WI38 (cell line): ENCODE measurements at regions not wholly inside any gene's neighbourhood (a gene's known extent, or its start where the extent isn't known, plus 50 kb on each side); places are given as distances from the start of the nearest gene placed in this dataset.
"Not testable (repeated sequence)": the region's sequence is repeated elsewhere in the genome, so short reads cannot be mapped to it uniquely, and the experiment has no call there.

Source experiments
- H3K4me3 ChIP-seq: 2 replicates; pipeline ENCODE4 v1.5.1; 2011; ENCODE audit warnings: low read depth, mild to moderate bottlenecking, control low read depth, low read length
- TF ChIP-seq, protein P1 (sequence below): IDR thresholded peaks from 2 replicates; pipeline ENCODE4 v1.5.1; 2012; ENCODE audit warnings: low read depth, mild to moderate bottlenecking, control low read depth, low read length

DNA sequence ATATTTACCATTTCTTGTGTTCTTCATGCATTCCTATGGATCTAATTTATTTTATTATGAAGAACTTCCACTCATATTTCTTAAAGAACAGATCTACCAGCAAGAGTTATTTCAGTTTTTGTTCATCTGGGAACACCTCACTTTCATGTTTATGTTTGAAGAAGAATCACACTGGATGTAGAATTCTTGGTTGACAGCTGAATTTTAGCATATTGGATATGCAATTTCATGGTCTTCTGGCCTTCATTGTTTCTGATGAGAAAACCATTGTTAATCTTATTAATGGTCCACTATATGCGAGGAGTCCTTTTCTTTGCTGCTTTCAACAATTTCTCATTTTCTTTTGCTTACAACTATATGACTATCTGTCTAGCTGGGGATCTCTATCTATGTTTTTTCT, 189.2 kb downstream of the UXS1 start:
- TF ChIP-seq, protein P1, sequence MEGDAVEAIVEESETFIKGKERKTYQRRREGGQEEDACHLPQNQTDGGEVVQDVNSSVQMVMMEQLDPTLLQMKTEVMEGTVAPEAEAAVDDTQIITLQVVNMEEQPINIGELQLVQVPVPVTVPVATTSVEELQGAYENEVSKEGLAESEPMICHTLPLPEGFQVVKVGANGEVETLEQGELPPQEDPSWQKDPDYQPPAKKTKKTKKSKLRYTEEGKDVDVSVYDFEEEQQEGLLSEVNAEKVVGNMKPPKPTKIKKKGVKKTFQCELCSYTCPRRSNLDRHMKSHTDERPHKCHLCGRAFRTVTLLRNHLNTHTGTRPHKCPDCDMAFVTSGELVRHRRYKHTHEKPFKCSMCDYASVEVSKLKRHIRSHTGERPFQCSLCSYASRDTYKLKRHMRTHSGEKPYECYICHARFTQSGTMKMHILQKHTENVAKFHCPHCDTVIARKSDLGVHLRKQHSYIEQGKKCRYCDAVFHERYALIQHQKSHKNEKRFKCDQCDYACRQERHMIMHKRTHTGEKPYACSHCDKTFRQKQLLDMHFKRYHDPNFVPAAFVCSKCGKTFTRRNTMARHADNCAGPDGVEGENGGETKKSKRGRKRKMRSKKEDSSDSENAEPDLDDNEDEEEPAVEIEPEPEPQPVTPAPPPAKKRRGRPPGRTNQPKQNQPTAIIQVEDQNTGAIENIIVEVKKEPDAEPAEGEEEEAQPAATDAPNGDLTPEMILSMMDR: no peak
- no peak overlapping the region for H3K4me3 ChIP-seq

DNA sequence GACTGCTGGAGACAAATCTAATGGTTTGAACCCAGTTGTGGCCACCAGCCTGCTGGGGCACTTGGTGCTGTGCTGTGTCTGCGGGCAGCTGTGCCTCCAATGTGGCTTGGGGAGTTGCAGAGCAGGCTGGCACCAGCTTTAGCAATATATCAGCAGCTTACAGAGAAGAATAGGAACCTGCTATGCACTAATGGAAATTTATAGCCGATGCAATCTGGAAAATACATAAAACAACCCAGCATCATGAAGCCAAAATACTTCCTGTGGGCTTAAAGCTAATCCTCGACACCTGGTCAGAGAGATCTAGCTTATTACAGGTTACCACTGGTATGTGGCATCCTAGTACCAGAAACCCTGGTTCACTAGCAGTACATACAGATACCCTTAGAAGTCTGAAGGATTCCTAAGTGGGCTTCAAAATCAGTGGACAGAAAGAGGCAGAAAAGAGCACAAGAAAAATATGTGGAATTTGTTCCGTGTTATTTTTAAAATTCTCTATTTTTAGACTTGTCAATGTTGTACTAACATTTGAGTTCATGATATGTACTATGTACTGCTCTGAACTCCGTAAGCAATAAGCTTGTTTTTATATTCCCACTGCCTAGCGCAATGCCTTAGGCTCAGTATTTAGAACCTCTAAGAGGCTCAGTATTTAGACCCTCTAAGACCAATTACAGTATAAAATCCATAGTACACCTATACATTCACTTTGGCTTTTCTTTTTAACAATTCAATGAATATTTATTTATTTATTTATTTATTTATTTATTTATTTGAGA, 194.7 kb downstream of the UXS1 start:
- TF ChIP-seq, protein P1: no peak
- H3K4me3 ChIP-seq: no peak overlapping the region

DNA sequence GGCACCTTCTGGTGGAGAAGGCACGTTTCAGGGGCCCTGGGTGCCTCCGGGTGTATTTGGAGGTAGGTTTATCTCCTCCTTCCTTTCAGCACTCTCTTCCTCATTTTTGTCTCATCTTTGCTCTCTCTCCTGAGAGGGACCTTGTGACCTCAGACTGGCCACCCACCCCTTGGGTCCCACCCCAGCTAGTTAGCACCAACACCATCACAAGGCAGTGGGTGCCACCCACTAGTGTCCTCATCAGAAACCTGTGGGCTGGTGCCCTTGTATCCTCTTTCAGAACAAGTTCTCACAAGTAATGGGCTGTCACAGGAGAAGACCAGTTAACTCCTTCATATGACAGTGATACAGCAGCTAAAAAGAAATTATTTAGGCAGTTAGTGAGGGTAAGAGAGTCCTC, 196.4 kb downstream of the UXS1 start:
- H3K4me3 ChIP-seq: no peak overlapping the region
- TF ChIP-seq, protein P1: no peak

DNA sequence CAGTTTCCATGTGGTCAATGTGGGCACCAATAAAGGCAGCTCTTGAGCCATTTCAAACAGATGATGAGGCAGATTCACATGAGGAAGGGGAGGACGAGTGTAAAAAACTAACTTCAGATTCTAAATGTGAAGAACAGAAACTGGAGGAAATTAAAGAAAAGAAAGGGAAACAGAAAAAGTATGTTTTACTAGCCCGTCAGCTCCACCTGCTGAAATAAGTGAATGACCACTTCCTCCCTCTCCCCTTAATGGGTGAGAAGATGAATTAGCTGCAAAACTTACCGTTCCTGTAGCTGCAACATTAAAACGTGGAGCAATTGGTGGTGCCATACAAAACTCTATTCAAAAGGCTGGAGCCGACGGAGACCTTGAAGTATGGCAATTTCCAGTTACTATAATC, 203.5 kb downstream of the UXS1 start:
- H3K4me3 ChIP-seq: no peak overlapping the region
- TF ChIP-seq, protein P1: no peak

DNA sequence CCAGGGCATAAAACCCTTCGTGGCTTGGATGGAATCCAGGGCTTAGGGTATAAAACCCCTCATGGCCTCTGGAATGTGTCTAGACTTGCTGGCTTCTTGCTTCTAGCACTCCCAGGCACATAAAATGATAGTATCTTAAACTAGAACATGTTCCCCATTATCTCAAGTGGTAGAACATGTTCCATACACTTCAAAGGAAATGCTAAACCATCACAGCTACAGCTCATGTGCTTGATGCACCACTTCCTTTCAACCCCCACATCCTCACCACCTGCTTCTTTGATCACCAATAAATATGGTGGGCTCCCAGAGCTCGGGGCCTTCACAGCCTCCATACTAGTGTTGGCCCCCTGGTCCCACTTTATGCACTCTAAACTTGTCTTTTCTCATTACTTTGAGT, 204.3 kb downstream of the UXS1 start:
- not testable (repeated sequence) for H3K4me3 ChIP-seq

DNA sequence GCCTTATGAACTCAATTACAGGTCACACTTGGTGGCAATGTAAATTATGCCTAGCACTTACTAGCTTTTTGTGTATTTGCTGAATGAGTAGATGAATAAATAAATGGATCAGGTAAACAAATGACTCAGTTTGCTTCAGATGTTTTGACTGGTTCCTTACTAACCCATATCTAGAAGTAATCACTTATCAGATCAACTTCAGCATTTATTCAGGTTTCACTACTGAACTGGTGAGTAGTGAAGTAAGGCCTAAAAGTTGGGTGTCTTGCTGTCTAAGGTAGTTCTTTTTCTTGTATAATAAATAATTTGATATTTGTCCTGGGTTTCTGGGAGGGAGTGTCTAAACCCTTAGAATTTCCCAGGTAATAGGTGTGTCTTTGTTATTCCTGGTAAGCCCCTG, 205.0 kb downstream of the UXS1 start:
- TF ChIP-seq, protein P1: no peak
- H3K4me3 ChIP-seq: no peak overlapping the region

DNA sequence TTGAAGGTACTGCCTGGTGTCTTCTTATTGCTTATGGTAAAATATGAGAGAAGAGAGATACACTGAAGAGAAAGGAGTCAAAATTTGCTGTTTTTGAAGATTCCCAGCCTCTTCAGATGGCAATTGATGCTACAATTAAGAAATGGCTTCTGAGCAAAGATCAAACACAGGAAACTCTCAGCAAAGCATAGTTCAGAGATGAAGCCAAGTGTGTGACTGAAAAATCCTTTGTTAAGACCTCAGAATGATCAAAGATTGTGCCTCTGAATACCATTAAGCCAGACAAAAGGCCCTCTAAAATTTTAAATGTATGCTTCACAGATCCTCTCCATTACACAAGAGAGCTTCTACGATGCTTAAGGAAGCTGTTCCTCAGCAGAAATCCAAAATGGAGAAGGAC, 216.3 kb downstream of the UXS1 start:
- H3K4me3 ChIP-seq: no peak overlapping the region

DNA sequence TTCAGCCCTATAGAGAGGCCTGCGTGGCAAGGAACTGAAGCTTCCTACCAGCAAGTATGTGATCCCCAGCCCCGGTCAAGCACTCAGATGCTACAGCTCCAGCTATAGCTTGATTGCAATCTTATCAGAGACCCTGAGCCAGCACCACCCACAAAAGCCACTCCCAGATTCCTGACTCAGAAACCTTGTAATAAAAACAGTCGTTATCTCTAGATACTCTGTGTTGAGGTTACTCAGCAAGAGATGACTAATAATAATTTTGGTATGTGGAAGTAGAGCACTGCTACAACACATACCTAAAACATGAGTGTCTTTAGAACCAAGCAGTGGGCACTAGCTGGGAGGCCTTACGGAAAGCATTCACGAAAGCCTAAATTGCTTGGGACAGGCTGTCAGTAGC, 216.9 kb downstream of the UXS1 start:
- H3K4me3 ChIP-seq: no peak overlapping the region
- TF ChIP-seq, protein P1: no peak

More for the DNA sequence above, 216.3 kb downstream of the UXS1 start:
- TF ChIP-seq, protein P1: no peak
